Prostate gland (tissue), 2 donors: ENCODE measurements at regions not wholly inside any gene's neighbourhood (a gene's known extent, or its start where the extent isn't known, plus 50 kb on each side); places are given as distances from the start of the nearest gene placed in this dataset.

Experiments used
- DNase-seq: peaks from one replicate; pipeline ENCODE4 v3.0.0-alpha.2; 2019; ENCODE audit warnings: low spot score
- H3K27ac ChIP-seq, 2 donors: fragments of 200-600 bp; sonication (generic); 2 replicates each; pipeline ENCODE4 v1.5.1; 2017 to 2019
- H3K27me3 ChIP-seq: fragments of 200-600 bp; sonication (generic); replicated peaks from 2 replicates; pipeline ENCODE4 v1.5.1; 2019; ENCODE audit not compliant: insufficient read depth
- H3K36me3 ChIP-seq, 2 donors: fragments of 200-600 bp; sonication (generic); 1 replicate in 1 of 2; 2 replicates in 1 of 2; pipeline versions ENCODE4 v1.5.1 to v1.8.1; 2017 to 2019
- H3K4me1 ChIP-seq: fragments of 200-600 bp; sonication (generic); replicated peaks from 2 replicates; pipeline ENCODE4 v1.5.1; 2019
- H3K4me3 ChIP-seq, 2 donors: fragments of 200-600 bp; sonication (generic); 2 replicates each; pipeline ENCODE4 v1.5.1; 2017 to 2019
- H3K9me3 ChIP-seq: fragments of 200-600 bp; sonication (generic); 2 replicates; pipeline ENCODE4 v1.5.1; 2017
- POLR2A ChIP-seq: fragments of 450-650 bp; IDR thresholded peaks from one replicate; pipeline ENCODE4 v1.6.1; 2016; ENCODE audit warnings: antibody characterized with exemption, mild to moderate bottlenecking
- POLR2AphosphoS5 ChIP-seq: sonication (generic); formaldehyde crosslinking; IDR thresholded peaks from one replicate; pipeline ENCODE4 v1.6.1; 2017; ENCODE audit warnings: antibody characterized with exemption
- WGBS: methylation state at CpG from one replicate; pipeline ENCODE4 v1.1.5; 2018; 5-methylcytosine and 5-hydroxymethylcytosine counted together
- intact Hi-C: fragments of 100-400 bp; cut with DNase I; formaldehyde crosslinking; loops from one replicate; pipeline ENCODE4 v1.14.2; 2022
- TF ChIP-seq, protein P1 (sequence below), 4 experiments: fragments of 200-600 bp in 2 of 4; fragments of 450-650 bp in 2 of 4; sonication (generic) in 2 of 4; IDR thresholded peaks; 1 replicate in 3 of 4; 2 replicates in 1 of 4; pipeline ENCODE4 v1.5.1; 2016 to 2019; ENCODE audit warnings: antibody characterized with exemption in 4 of 4, mild to moderate bottlenecking in 2 of 4, moderate library complexity in 2 of 4

DNA sequence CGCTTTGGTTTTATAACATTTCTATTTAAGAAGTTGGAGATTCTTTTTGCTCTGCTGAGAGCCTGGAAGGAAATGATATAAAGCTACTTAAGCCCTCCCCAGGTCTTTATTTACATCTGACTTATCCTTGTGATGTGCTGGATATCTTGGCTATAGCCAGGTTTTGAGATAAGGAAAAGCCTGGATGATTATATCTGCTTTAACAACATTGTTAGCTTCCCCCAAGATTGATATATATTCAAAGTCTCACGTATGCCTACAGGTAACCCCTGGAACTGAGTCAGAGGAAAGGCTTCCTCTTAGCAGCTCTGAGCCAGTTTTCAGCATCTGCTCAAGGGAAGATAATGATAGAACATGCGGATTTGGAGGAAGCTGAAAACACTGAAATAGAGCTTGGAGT lies 61.5 kb upstream of the CRBN start:
- 24% methylated on average over 3 of the region's 3 CpGs for WGBS

DNA sequence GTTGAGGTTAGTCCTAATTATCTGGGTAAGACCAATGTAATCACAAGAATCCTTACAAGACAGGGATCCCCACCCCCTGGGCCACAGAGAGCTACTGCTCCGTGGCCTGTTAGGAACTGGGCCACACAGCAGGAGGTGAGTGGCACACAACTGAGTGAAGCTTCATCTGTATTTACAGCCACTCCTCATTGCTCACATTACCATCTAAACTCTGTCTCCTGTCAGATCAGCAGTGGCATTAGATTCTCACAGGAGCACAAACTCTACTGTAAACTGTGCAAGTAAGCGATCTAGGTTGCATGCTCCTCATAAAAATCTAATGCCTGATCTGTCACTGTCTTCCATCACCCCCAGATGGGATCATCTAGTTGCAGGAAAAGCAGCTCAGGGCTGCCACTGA lies 58.5 kb upstream of the CRBN start:
- H3K4me1 ChIP-seq: no peaks in the 10 kb centered on the region
- H3K4me3 ChIP-seq: no peak overlapping the region
- TF ChIP-seq POLR2A: no peak
- TF ChIP-seq POLR2AphosphoS5: no peak
- TF ChIP-seq, protein P1, sequence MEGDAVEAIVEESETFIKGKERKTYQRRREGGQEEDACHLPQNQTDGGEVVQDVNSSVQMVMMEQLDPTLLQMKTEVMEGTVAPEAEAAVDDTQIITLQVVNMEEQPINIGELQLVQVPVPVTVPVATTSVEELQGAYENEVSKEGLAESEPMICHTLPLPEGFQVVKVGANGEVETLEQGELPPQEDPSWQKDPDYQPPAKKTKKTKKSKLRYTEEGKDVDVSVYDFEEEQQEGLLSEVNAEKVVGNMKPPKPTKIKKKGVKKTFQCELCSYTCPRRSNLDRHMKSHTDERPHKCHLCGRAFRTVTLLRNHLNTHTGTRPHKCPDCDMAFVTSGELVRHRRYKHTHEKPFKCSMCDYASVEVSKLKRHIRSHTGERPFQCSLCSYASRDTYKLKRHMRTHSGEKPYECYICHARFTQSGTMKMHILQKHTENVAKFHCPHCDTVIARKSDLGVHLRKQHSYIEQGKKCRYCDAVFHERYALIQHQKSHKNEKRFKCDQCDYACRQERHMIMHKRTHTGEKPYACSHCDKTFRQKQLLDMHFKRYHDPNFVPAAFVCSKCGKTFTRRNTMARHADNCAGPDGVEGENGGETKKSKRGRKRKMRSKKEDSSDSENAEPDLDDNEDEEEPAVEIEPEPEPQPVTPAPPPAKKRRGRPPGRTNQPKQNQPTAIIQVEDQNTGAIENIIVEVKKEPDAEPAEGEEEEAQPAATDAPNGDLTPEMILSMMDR (IDR thresholded peaks at IDR 0.05): no peak
- DNase-seq: no peak
- no peaks in the 10 kb centered on the region for H3K27me3 ChIP-seq
- no peaks in the 10 kb centered on the region for H3K9me3 ChIP-seq
- WGBS: 75% methylated on average over 2 of the region's 2 CpGs
- H3K36me3 ChIP-seq: no peaks in the 10 kb centered on the region
- H3K27ac ChIP-seq: no peak overlapping the region
- intact Hi-C loops: no loop called here

More for the DNA sequence above, 61.5 kb upstream of the CRBN start:
- TF ChIP-seq, protein P1 (IDR thresholded peaks at IDR 0.05): no peak
- TF ChIP-seq POLR2AphosphoS5 (no peak), POLR2A (no peak)
- Histone ChIP-seq H3K27me3 (no peaks in the 10 kb centered on the region), H3K4me3 (no peak overlapping the region), H3K36me3 (no peaks in the 10 kb centered on the region), H3K27ac (no peak overlapping the region), H3K4me1 (no peaks in the 10 kb centered on the region), H3K9me3 (no peaks in the 10 kb centered on the region)
- intact Hi-C loops: no loop called here
- DNase-seq: no peak

DNA sequence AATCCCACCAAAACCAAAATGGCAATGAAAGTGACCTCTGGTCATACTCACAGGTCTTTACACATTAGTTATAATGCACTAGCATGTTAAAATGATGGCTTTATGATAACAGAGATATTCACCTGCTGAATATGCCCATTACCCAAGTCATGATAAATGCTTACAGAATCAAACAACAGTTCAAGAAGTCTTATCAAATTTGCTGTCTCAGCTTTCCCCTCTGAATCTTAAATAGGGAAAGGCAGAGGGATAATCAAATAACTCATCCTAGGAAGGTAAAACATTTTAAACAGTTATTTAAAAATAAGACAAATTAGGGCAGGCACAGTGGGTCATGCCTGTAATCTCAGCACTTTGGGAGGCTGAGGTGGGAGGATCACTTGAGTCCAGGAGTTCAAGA lies 52.8 kb upstream of the CRBN start:
- intact Hi-C loops: no loop called here
- no peak overlapping the region for H3K4me3 ChIP-seq
- TF ChIP-seq, protein P1 (IDR thresholded peaks at IDR 0.05): no peak
- TF ChIP-seq POLR2AphosphoS5 (no peak), POLR2A (no peak)
- no peak overlapping the region for H3K27ac ChIP-seq
- H3K4me1 ChIP-seq: no peaks in the 10 kb centered on the region
- no peaks in the 10 kb centered on the region for H3K36me3 ChIP-seq
- H3K9me3 ChIP-seq: no peaks in the 10 kb centered on the region
- no peaks in the 10 kb centered on the region for H3K27me3 ChIP-seq
- DNase-seq: no peak
